Vagina (tissue), 2 donors: ENCODE measurements at regions not wholly inside any gene's neighbourhood (a gene's known extent, or its start where the extent isn't known, plus 50 kb on each side); places are given as distances from the start of the nearest gene placed in this dataset.

Source experiments
- POLR2A ChIP-seq, 2 donors: fragments of 450-650 bp; IDR thresholded peaks; one replicate each; pipeline ENCODE4 v1.6.1; 2017; ENCODE audit warnings: antibody characterized with exemption in 2 of 2, mild to moderate bottlenecking in 2 of 2, moderate library complexity in 2 of 2
- POLR2AphosphoS5 ChIP-seq, 2 donors: sonication (generic); formaldehyde crosslinking; IDR thresholded peaks; one replicate each; pipeline ENCODE4 v1.9.0; 2017; ENCODE audit warnings: antibody characterized with exemption in 2 of 2, mild to moderate bottlenecking in 2 of 2, low read depth in 1 of 2; ENCODE audit not compliant: insufficient read depth in 1 of 2
- TF ChIP-seq, protein P1 (sequence below), 3 experiments: fragments of 450-650 bp in 2 of 3; fragments of 200-600 bp in 1 of 3; sonication (generic) in 1 of 3; IDR thresholded peaks; one replicate each; pipeline ENCODE4 v1.5.1; 2017 to 2019; ENCODE audit warnings: antibody characterized with exemption in 3 of 3, mild to moderate bottlenecking in 2 of 3, moderate library complexity in 2 of 3

GRCh38 chr5:163379298-163380155, 57.9 kb upstream of the CCNG1 start:
- TF ChIP-seq POLR2AphosphoS5 (IDR thresholded peaks at IDR 0.05; ENCODE audit: insufficient read depth in 1 of 2, low read depth in 1 of 2): no peak
- TF ChIP-seq, protein P1, sequence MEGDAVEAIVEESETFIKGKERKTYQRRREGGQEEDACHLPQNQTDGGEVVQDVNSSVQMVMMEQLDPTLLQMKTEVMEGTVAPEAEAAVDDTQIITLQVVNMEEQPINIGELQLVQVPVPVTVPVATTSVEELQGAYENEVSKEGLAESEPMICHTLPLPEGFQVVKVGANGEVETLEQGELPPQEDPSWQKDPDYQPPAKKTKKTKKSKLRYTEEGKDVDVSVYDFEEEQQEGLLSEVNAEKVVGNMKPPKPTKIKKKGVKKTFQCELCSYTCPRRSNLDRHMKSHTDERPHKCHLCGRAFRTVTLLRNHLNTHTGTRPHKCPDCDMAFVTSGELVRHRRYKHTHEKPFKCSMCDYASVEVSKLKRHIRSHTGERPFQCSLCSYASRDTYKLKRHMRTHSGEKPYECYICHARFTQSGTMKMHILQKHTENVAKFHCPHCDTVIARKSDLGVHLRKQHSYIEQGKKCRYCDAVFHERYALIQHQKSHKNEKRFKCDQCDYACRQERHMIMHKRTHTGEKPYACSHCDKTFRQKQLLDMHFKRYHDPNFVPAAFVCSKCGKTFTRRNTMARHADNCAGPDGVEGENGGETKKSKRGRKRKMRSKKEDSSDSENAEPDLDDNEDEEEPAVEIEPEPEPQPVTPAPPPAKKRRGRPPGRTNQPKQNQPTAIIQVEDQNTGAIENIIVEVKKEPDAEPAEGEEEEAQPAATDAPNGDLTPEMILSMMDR (IDR thresholded peaks at IDR 0.05): no peak
- no peak for TF ChIP-seq POLR2A (IDR thresholded peaks at IDR 0.05)
